ENCODE measurements at regions not wholly inside any gene's neighbourhood (a gene's known extent, or its start where the extent isn't known, plus 50 kb on each side); places are given as distances from the start of the nearest gene placed in this dataset.
"Not testable (repeated sequence)": the region's sequence is repeated elsewhere in the genome, so short reads cannot be mapped to it uniquely, and the experiment has no call there.

DNA sequence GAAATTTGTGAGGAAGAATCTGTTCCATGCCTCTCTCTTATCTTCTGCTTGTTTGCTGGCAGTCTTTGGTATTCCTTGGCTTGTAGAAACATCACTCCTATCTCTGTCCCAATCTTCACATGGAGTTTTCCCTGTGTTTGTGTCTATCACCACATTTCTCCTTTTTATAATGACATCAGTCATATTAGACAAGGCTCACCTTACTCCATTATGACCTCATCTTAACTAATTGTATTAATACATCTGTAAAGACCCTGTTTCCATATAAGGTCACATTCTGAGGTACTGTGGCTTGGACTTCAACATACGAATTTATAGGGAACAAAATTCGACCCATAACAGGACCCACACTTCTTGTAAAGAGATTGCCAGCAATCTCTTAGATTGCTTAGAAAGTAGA, 72.3 kb upstream of the POGK start:
- no peak for DNase-seq (ENCODE audit: low read depth)
- H3K4me3 ChIP-seq (ENCODE audit: low read length), result no peak overlapping the region
- TF ChIP-seq, protein P1, sequence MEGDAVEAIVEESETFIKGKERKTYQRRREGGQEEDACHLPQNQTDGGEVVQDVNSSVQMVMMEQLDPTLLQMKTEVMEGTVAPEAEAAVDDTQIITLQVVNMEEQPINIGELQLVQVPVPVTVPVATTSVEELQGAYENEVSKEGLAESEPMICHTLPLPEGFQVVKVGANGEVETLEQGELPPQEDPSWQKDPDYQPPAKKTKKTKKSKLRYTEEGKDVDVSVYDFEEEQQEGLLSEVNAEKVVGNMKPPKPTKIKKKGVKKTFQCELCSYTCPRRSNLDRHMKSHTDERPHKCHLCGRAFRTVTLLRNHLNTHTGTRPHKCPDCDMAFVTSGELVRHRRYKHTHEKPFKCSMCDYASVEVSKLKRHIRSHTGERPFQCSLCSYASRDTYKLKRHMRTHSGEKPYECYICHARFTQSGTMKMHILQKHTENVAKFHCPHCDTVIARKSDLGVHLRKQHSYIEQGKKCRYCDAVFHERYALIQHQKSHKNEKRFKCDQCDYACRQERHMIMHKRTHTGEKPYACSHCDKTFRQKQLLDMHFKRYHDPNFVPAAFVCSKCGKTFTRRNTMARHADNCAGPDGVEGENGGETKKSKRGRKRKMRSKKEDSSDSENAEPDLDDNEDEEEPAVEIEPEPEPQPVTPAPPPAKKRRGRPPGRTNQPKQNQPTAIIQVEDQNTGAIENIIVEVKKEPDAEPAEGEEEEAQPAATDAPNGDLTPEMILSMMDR (IDR thresholded peaks at IDR 0.05; ENCODE audit: insufficient read depth, low read depth, low read length, missing control alignments), result no peak

DNA sequence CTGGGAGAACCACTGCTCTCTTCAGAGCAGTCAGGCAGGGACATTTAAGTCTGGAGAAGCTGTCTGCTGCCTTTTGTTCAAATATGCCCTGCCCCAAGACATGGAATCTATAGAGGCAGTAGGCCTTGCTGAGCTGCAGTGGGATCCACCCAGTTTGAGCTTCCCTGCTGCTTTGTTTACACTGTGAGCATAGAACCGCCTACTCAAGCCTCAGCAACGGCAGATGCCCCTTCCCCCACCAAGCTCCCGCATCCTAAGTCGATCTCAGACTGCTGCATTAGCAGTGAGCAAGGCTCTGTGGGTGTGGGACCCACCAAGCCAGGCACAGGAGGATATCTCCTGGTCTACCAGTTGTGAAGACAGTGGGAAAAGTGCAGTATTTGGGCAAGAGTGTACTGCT, 54.6 kb upstream of the POGK start:
- not testable (repeated sequence) for H3K4me3 ChIP-seq (ENCODE audit: low read length); DNase-seq (ENCODE audit: low read depth)

DNA sequence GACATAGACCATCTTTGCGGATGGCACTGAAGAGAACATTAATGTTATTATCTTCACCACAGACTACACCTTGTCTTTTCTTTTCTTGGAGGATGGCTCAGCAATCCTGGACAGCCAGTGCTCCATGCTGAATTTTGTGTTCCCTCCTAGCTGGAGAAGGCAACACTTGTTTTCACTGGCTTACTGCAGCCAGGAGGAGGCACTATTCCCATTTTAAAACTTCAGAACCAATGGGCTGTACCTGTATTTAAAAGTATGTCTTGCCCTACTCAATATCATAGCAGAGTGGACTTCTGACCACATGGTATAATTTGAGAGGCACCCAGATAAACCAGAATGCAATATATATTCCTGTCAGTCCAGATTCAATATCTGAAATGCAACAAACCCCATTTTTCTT, 53.3 kb upstream of the POGK start:
- no peak overlapping the region for H3K4me3 ChIP-seq (ENCODE audit: low read length)
- TF ChIP-seq, protein P1 (IDR thresholded peaks at IDR 0.05; ENCODE audit: insufficient read depth, low read depth, low read length, missing control alignments), result no peak
- DNase-seq (ENCODE audit: low read depth), result no peak

DNA sequence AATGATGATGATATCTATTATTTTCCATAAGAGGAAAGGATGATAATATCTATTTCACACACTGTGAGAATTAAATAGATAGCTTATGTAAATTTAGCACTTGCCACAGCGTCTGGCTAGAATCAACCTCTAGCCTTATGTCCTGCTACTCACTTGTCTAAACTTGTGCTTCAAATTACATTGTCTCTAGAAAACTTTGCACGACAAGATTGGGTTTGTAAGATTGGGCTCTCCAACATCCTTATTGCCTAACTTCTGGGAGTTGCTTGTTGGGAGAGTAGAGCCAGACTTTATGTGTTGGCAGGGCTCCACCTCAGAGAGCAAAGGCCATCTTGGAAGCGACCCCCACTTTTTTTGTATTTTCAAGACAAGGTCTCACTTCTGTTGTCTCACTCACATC, 50.0 kb upstream of the POGK start:
- peak; percentile 93 for DNase-seq (ENCODE audit: low read depth)
- no peak overlapping the region for H3K4me3 ChIP-seq (ENCODE audit: low read length)
- TF ChIP-seq, protein P1 (IDR thresholded peaks at IDR 0.05; ENCODE audit: insufficient read depth, low read depth, low read length, missing control alignments), result no peak

Measured in epithelial cell of esophagus (primary cell).